ENCODE measurements at regions not wholly inside any gene's neighbourhood (a gene's known extent, or its start where the extent isn't known, plus 50 kb on each side); places are given as distances from the start of the nearest gene placed in this dataset.

DNA sequence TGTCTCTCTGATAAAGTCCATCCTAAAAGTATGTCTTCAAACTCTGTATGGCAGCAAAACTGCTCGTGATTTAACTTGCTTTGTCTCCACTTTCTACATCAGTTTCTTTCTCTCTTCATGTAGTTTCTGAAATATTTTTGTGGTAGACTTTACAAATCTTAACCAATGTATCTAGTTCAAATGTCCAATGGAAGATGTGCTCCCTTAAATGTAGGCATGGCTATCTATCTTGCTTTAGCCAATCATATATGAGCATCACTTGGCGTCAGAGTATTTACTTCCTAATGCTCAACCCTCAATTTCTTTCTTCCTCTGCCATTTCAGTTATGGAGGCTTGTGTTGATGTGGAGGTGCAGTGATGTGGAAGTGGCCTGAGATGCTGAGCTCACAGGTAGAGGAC, 206.1 kb upstream of the ZNF608 start:
- Histone ChIP-seq H2AFZ (ENCODE audit: low read length) (no peak overlapping the region), H3K36me3 (ENCODE audit: insufficient read depth, low read length) (no peaks in the 10 kb centered on the region), H3K79me2 (ENCODE audit: low read length) (no peaks in the 10 kb centered on the region), H3K4me2 (ENCODE audit: low read depth, low read length, poor library complexity, severe bottlenecking) (no peak overlapping the region), H4K20me1 (ENCODE audit: insufficient read depth, low read depth, low read length) (no peaks in the 10 kb centered on the region), H3K27me3 (ENCODE audit: low read length) (no peaks in the 10 kb centered on the region), H3K9me2 (replicated peaks; ENCODE audit: insufficient read depth, low read length) (no peaks in the 10 kb centered on the region), H3K9me3 (ENCODE audit: low read length) (no peaks in the 10 kb centered on the region), H3K9ac (ENCODE audit: low read length) (no peak overlapping the region), H3K4me3 (ENCODE audit: low read length) (no peak overlapping the region), H3K27ac (ENCODE audit: low read length) (no peak overlapping the region), H3K4me1 (ENCODE audit: low read length) (no peaks in the 10 kb centered on the region; the same call in 1 of the 2 replicates)
- DNase-seq = no peak

DNA sequence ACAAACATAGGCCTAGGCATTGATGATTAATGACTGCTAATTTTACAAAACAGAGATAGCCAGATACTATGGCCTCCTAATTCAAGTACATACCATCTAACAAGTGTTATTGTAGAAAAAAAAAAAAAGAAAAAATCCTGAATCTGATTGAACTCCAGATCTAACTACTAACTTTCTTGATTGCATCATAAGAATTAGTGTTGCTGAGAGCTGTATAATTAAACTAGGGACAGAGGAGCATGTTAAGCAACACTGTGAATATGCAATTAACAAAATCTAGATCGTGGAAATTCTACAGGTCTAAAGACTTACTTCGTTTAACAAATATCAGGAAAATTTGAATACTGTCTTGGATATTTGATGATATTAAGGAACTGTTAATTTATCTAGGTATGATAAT, 208.3 kb upstream of the ZNF608 start:
- Histone ChIP-seq H3K27me3 (ENCODE audit: low read length) (no peaks in the 10 kb centered on the region), H4K20me1 (ENCODE audit: insufficient read depth, low read depth, low read length) (no peaks in the 10 kb centered on the region), H2AFZ (ENCODE audit: low read length) (no peak overlapping the region), H3K9ac (ENCODE audit: low read length) (no peak overlapping the region), H3K36me3 (ENCODE audit: insufficient read depth, low read length) (no peaks in the 10 kb centered on the region), H3K4me3 (ENCODE audit: low read length) (no peak overlapping the region), H3K4me2 (ENCODE audit: low read depth, low read length, poor library complexity, severe bottlenecking) (no peak overlapping the region), H3K9me3 (ENCODE audit: low read length) (no peaks in the 10 kb centered on the region), H3K4me1 (ENCODE audit: low read length) (no peaks in the 10 kb centered on the region; the same call in 1 of the 2 replicates), H3K9me2 (replicated peaks; ENCODE audit: insufficient read depth, low read length) (no peaks in the 10 kb centered on the region), H3K79me2 (ENCODE audit: low read length) (no peaks in the 10 kb centered on the region), H3K27ac (ENCODE audit: low read length) (no peak overlapping the region)
- DNase-seq = no peak

DNA sequence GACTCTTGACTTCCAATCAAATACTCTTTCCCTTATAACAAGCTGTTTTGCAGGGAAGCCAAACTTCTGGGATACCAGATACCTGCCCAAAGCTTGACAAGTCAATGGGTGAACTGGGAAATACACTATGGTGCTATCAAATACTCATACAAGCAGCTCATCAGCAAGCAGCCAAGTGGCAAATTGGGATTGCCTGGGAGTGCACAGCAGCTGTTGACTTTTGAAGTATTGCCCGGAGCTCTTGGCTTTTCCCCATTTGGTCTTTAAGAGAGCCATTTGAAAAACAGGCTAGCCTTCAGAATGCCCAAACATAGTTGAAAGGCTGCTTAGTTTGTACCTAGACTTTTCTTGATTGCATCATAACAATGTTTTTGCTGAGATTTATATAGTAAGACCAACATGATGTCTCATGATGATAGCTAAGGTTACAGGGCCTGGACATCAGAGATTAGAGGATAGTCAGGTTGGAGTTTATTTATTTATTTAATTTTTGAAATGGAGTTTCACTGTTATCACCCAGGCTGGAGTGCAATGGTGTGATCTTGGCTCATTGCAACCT, 210.1 kb upstream of the ZNF608 start:
- DNase-seq = no peak
- Histone ChIP-seq H2AFZ (ENCODE audit: low read length) (no peak overlapping the region), H3K79me2 (ENCODE audit: low read length) (no peaks in the 10 kb centered on the region), H3K4me1 (ENCODE audit: low read length) (no peaks in the 10 kb centered on the region; the same call in 1 of the 2 replicates), H3K27me3 (ENCODE audit: low read length) (no peaks in the 10 kb centered on the region), H3K9ac (ENCODE audit: low read length) (no peak overlapping the region), H3K36me3 (ENCODE audit: insufficient read depth, low read length) (no peaks in the 10 kb centered on the region), H4K20me1 (ENCODE audit: insufficient read depth, low read depth, low read length) (no peaks in the 10 kb centered on the region), H3K9me3 (ENCODE audit: low read length) (no peaks in the 10 kb centered on the region), H3K27ac (ENCODE audit: low read length) (no peak overlapping the region), H3K4me2 (ENCODE audit: low read depth, low read length, poor library complexity, severe bottlenecking) (no peak overlapping the region), H3K9me2 (replicated peaks; ENCODE audit: insufficient read depth, low read length) (no peaks in the 10 kb centered on the region), H3K4me3 (ENCODE audit: low read length) (no peak overlapping the region)

DNA sequence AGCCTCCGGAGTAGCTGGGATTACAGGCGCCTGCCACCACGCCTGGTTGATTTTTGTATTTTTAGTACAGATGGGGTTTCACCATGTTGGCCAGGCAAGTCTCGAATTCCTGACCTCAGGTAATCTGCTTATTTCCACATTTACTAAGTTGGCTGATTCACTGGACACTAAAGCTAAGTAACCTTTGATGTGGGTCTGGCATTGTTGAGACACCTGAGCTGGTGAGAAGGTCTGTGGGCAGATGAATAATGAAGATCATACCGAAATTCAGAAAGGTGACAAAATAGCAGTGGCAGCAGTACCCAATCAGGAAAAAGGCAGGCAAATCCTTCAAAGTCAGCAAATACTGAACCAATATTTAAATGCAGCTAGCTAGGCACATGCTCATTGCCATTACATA, 210.6 kb upstream of the ZNF608 start:
- H3K9me2 ChIP-seq (replicated peaks; ENCODE audit: insufficient read depth, low read length) = no peaks in the 10 kb centered on the region
- H3K4me1 ChIP-seq (ENCODE audit: low read length) = no peaks in the 10 kb centered on the region
- H3K9ac ChIP-seq (ENCODE audit: low read length) = no peak overlapping the region
- H3K4me2 ChIP-seq (ENCODE audit: low read depth, low read length, poor library complexity, severe bottlenecking) = no peak overlapping the region
- H3K27ac ChIP-seq (ENCODE audit: low read length) = no peak overlapping the region
- H3K79me2 ChIP-seq (ENCODE audit: low read length) = no peaks in the 10 kb centered on the region
- H4K20me1 ChIP-seq (ENCODE audit: insufficient read depth, low read depth, low read length) = no peaks in the 10 kb centered on the region
- H3K27me3 ChIP-seq (ENCODE audit: low read length) = no peaks in the 10 kb centered on the region
- H3K9me3 ChIP-seq (ENCODE audit: low read length) = no peaks in the 10 kb centered on the region
- no peak overlapping the region for H2AFZ ChIP-seq (ENCODE audit: low read length)
- H3K4me3 ChIP-seq (ENCODE audit: low read length) = no peak overlapping the region
- H3K36me3 ChIP-seq (ENCODE audit: insufficient read depth, low read length) = no peaks in the 10 kb centered on the region
- DNase-seq = no peak

DNA sequence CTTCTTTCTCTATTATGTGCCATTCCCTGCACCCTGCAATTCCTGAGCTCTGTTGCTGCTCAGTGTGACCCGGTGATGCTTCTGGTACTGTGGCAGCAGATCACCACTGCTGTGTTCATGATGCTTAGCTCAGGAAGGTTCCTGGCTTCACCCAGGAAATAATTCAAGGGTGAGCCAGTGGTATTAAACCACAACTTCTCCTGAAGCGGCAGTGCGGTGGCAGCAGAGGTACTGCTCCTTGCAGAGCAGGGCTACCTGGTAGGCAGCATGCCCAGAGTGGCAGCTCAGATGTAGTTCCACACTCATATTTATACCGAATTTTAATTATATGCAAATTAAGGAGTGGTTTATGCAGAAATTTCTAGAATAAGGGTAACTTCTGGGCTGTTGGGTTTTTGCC, 213.8 kb upstream of the ZNF608 start:
- DNase-seq = no peak
- Histone ChIP-seq H3K79me2 (ENCODE audit: low read length) (no peaks in the 10 kb centered on the region), H3K4me1 (ENCODE audit: low read length) (no peaks in the 10 kb centered on the region), H3K9ac (ENCODE audit: low read length) (no peak overlapping the region), H4K20me1 (ENCODE audit: insufficient read depth, low read depth, low read length) (no peaks in the 10 kb centered on the region), H3K4me3 (ENCODE audit: low read length) (no peak overlapping the region), H3K27ac (ENCODE audit: low read length) (no peak overlapping the region), H3K9me3 (ENCODE audit: low read length) (no peaks in the 10 kb centered on the region), H2AFZ (ENCODE audit: low read length) (no peak overlapping the region), H3K4me2 (ENCODE audit: low read depth, low read length, poor library complexity, severe bottlenecking) (no peak overlapping the region), H3K27me3 (ENCODE audit: low read length) (no peaks in the 10 kb centered on the region), H3K9me2 (replicated peaks; ENCODE audit: insufficient read depth, low read length) (no peaks in the 10 kb centered on the region), H3K36me3 (ENCODE audit: insufficient read depth, low read length) (no peaks in the 10 kb centered on the region)

DNA sequence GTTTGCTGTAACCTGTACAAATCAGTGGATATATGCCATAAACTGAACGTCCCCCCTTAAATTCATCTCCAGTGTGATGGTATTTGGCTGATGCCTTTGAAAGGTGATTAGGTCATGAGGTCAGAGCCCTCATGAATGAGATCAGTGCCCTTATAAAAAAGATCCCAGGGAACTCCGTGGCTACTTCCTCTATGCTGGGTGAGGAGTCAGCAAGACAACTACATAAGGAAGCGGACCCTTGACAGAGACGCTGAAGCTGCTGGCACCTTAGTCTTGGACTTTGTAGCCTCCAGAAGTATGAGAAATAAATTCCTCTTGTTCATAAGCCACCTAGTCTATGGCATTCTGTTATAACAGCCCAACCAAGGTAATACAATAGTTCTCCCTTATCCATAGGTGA, 215.1 kb upstream of the ZNF608 start:
- Histone ChIP-seq H3K4me3 (ENCODE audit: low read length) (no peak overlapping the region), H3K27me3 (ENCODE audit: low read length) (no peaks in the 10 kb centered on the region), H3K9ac (ENCODE audit: low read length) (no peak overlapping the region), H3K27ac (ENCODE audit: low read length) (no peak overlapping the region), H3K9me3 (ENCODE audit: low read length) (no peaks in the 10 kb centered on the region), H3K4me2 (ENCODE audit: low read depth, low read length, poor library complexity, severe bottlenecking) (no peak overlapping the region), H4K20me1 (ENCODE audit: insufficient read depth, low read depth, low read length) (no peaks in the 10 kb centered on the region), H2AFZ (ENCODE audit: low read length) (no peak overlapping the region), H3K4me1 (ENCODE audit: low read length) (no peaks in the 10 kb centered on the region), H3K79me2 (ENCODE audit: low read length) (no peaks in the 10 kb centered on the region), H3K36me3 (ENCODE audit: insufficient read depth, low read length) (no peaks in the 10 kb centered on the region), H3K9me2 (replicated peaks; ENCODE audit: insufficient read depth, low read length) (no peaks in the 10 kb centered on the region)
- DNase-seq = no peak

DNA sequence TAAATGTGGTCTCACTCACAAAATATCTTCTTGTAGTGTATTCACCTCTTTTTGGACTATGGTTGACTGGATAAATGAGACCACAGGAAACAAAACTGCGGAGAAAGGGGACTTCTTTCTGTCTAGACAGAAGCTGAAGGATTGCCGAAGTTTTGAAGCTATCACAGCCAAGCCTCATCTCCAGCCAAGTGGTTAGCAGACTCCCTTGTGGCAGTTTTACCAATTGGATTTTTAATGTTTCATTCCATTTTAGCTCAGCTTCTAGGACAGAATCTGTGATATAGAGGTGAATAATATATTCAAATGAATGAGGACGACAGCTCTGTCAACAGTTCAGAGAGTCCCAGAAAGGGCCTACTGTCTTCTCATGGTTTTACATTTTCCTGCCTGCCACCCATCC, 215.7 kb upstream of the ZNF608 start:
- H3K4me1 ChIP-seq (ENCODE audit: low read length) = no peaks in the 10 kb centered on the region
- H3K36me3 ChIP-seq (ENCODE audit: insufficient read depth, low read length) = no peaks in the 10 kb centered on the region
- no peaks in the 10 kb centered on the region for H3K79me2 ChIP-seq (ENCODE audit: low read length)
- H3K27me3 ChIP-seq (ENCODE audit: low read length) = no peaks in the 10 kb centered on the region
- no peaks in the 10 kb centered on the region for H4K20me1 ChIP-seq (ENCODE audit: insufficient read depth, low read depth, low read length)
- no peak overlapping the region for H2AFZ ChIP-seq (ENCODE audit: low read length)
- no peaks in the 10 kb centered on the region for H3K9me3 ChIP-seq (ENCODE audit: low read length)
- no peak overlapping the region for H3K4me2 ChIP-seq (ENCODE audit: low read depth, low read length, poor library complexity, severe bottlenecking)
- no peak overlapping the region for H3K9ac ChIP-seq (ENCODE audit: low read length)
- no peak for DNase-seq
- no peak overlapping the region for H3K27ac ChIP-seq (ENCODE audit: low read length)
- H3K4me3 ChIP-seq (ENCODE audit: low read length) = no peak overlapping the region
- no peaks in the 10 kb centered on the region for H3K9me2 ChIP-seq (replicated peaks; ENCODE audit: insufficient read depth, low read length)

DNA sequence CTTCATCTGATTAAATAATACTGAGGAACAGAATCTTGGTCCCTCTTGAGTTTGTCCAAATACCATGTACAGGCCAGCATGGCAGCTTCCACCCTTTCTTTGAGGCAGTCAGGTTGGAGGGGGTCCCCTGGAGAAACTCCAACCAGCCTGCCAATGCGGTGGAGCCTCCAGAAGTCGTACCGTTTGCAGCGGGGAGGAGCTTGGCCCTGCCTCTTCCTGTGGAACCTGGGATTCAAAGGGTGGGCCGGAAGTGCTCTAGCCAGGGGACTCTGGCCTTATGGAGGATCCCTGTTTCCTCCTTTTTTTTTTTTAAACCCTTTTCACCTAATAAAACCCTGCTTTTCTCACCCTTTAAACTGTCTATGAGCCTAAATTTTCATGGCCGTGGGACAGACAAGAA, 216.3 kb upstream of the ZNF608 start:
- no peak overlapping the region for H3K4me3 ChIP-seq (ENCODE audit: low read length)
- H3K9ac ChIP-seq (ENCODE audit: low read length) = no peak overlapping the region
- H2AFZ ChIP-seq (ENCODE audit: low read length) = no peak overlapping the region
- no peaks in the 10 kb centered on the region for H3K79me2 ChIP-seq (ENCODE audit: low read length)
- H3K9me3 ChIP-seq (ENCODE audit: low read length) = no peaks in the 10 kb centered on the region
- no peaks in the 10 kb centered on the region for H3K9me2 ChIP-seq (replicated peaks; ENCODE audit: insufficient read depth, low read length)
- H3K27me3 ChIP-seq (ENCODE audit: low read length) = no peaks in the 10 kb centered on the region
- no peaks in the 10 kb centered on the region for H3K36me3 ChIP-seq (ENCODE audit: insufficient read depth, low read length)
- DNase-seq = no peak
- no peak overlapping the region for H3K4me2 ChIP-seq (ENCODE audit: low read depth, low read length, poor library complexity, severe bottlenecking)
- H3K27ac ChIP-seq (ENCODE audit: low read length) = no peak overlapping the region
- H3K4me1 ChIP-seq (ENCODE audit: low read length) = no peaks in the 10 kb centered on the region
- no peaks in the 10 kb centered on the region for H4K20me1 ChIP-seq (ENCODE audit: insufficient read depth, low read depth, low read length)

All from Karpas-422 (cell line).